Activated B cell treated with CpG ODN at 0.5 μM for 24 hours (primary cell): ENCODE measurements at regions not wholly inside any gene's neighbourhood (a gene's known extent, or its start where the extent isn't known, plus 50 kb on each side); places are given as distances from the start of the nearest gene placed in this dataset.
"Not testable (repeated sequence)": the region's sequence is repeated elsewhere in the genome, so short reads cannot be mapped to it uniquely, and the experiment has no call there.

Source experiments
- ATAC-seq: fragments of 200-7000 bp; cut with Tn5 transposase; one replicate; pipeline ENCODE4 v1.10.0; 2021; ENCODE audit warnings: low read depth, mild to moderate bottlenecking, moderate library complexity
- CTCF ChIA-PET: fragments of 350-600 bp; sonication (Branson Sonifier 250); formaldehyde crosslinking; loops from one replicate; lab custom pipeline; 2021; ENCODE audit warnings: antibody characterized with exemption; lab: Charles Lee
- POLR2A ChIA-PET: fragments of 350-600 bp; sonication (Branson Sonifier 250); formaldehyde crosslinking; loops from one replicate; lab custom pipeline; 2021; ENCODE audit warnings: antibody characterized with exemption; lab: Charles Lee
- DNase-seq: peaks from one replicate; pipeline ENCODE4 v3.0.0; 2022
- H3K27ac Mint-ChIP-seq: one replicate; pipeline ENCODE4 v1.8.0; 2020; ENCODE audit warnings: mixed read lengths
- H3K27me3 Mint-ChIP-seq: one replicate; pipeline ENCODE4 v1.8.0; 2021; ENCODE audit warnings: mixed read lengths
- H3K36me3 Mint-ChIP-seq: one replicate; pipeline ENCODE4 v1.8.0; 2021; ENCODE audit warnings: low read depth, mixed read lengths
- H3K4me1 Mint-ChIP-seq: one replicate; pipeline ENCODE4 v1.8.0; 2021; ENCODE audit warnings: mixed read lengths
- H3K4me3 Mint-ChIP-seq: one replicate; pipeline ENCODE4 v1.8.0; 2020; ENCODE audit warnings: mild to moderate bottlenecking, mixed read lengths
- H3K9me3 Mint-ChIP-seq: one replicate; pipeline ENCODE4 v1.8.0; 2020; ENCODE audit warnings: mixed read lengths
- intact Hi-C: fragments of 100-400 bp; cut with micrococcal nuclease; formaldehyde crosslinking; loops from one replicate; pipeline ENCODE4 v1.15.1; 2024
- TF ChIP-seq, protein P1 (sequence below): fragments of 200-600 bp; IDR thresholded peaks from one replicate; pipeline ENCODE4 v1.8.0; 2022; ENCODE audit warnings: antibody characterized with exemption, mild to moderate bottlenecking

DNA sequence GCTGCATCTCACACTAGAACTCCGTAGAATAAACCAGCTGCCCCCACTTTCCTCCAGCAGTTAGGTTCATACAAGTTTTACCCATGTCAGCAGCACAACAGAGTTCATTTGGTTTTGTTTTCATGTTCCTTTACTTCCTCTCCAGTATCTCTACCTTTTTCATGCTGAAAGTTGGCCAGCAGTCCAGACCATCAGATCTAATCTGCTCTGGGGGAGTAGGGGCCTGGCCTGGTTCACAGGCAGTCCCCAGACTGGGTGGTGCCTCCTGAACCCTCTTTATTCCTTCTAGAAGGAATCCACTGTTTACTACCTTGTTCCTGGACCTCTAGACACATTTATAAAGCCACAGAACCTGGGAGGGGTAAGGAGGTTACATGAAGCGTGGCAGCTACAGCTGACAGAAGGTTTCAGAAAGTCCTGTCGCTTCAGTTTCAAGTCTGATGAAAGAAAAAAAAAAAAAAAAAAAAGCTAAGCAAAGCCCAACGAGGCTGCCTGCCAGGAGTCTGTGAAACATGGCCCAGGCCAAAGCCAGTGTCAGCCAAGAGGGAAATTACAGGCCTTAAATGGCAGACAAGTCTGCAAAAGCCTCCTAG lies 184.6 kb upstream of the JUN start:
- CTCF ChIA-PET, result interaction anchor here (0.5 to 1.6 kb wide), 2 partner anchors 42 to 79 kb away, joined by 3 to 5 read pairs; no protein-coding TSS in a partner anchor
- peak; percentile 46 for DNase-seq
- H3K9me3 Mint-ChIP-seq, result no peaks in the 10 kb centered on the region
- no peaks in the 10 kb centered on the region for H3K27me3 Mint-ChIP-seq
- H3K36me3 Mint-ChIP-seq, result no peaks in the 10 kb centered on the region
- H3K27ac Mint-ChIP-seq, result peak overlapping the region; percentile 99
- peaks cover 72% of the 10 kb centered on the region for H3K4me1 Mint-ChIP-seq
- POLR2A ChIA-PET, result interaction anchor here (0.6 to 4.0 kb wide), 28 partner anchors 26 to 728 kb away, joined by 3 to 29 read pairs (median 6); partner anchors contain the start of genes FGGY and JUN
- intact Hi-C loops, result loop anchor here (1.0 to 5.0 kb wide), 7 partner anchors 40 to 730 kb away; no protein-coding TSS in a partner anchor
- TF ChIP-seq, protein P1, sequence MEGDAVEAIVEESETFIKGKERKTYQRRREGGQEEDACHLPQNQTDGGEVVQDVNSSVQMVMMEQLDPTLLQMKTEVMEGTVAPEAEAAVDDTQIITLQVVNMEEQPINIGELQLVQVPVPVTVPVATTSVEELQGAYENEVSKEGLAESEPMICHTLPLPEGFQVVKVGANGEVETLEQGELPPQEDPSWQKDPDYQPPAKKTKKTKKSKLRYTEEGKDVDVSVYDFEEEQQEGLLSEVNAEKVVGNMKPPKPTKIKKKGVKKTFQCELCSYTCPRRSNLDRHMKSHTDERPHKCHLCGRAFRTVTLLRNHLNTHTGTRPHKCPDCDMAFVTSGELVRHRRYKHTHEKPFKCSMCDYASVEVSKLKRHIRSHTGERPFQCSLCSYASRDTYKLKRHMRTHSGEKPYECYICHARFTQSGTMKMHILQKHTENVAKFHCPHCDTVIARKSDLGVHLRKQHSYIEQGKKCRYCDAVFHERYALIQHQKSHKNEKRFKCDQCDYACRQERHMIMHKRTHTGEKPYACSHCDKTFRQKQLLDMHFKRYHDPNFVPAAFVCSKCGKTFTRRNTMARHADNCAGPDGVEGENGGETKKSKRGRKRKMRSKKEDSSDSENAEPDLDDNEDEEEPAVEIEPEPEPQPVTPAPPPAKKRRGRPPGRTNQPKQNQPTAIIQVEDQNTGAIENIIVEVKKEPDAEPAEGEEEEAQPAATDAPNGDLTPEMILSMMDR, result no peak
- ATAC-seq, result peak; percentile 95
- peak overlapping the region; percentile 77 for H3K4me3 Mint-ChIP-seq

DNA sequence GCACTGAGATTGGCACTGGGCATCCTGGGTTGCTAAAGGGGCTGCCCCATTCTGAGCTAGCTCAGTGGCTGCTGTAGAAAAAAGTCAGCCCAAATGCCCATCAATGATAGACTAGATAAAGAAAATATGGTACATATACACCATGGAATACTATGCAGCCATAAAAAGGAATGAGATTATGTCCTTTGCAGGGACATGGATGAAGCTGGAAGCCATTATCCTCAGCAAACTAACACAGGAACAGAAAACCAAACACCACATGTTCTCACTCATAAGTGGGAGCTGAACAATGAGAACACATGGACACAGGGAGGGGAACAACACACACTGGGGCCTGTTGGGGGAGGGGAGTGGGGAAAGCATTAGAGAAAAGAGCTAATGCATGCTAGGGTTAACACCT lies 185.3 kb upstream of the JUN start:
- CTCF ChIA-PET, result interaction anchor here (0.5 to 1.6 kb wide), 2 partner anchors 42 to 78 kb away, joined by 3 to 5 read pairs; no protein-coding TSS in a partner anchor
- not testable (repeated sequence) for H3K4me3 Mint-ChIP-seq, H3K36me3 Mint-ChIP-seq, H3K27me3 Mint-ChIP-seq, ATAC-seq, H3K9me3 Mint-ChIP-seq, DNase-seq
- Mint-ChIP-seq H3K4me1 (peaks cover 64% of the 10 kb centered on the region), H3K27ac (peak overlapping the region; percentile 99)
- intact Hi-C loops, result loop anchor here (2.0 to 5.0 kb wide), 2 partner anchors 47 to 730 kb away; no protein-coding TSS in a partner anchor
- POLR2A ChIA-PET, result interaction anchor here (0.6 to 4.0 kb wide), 25 partner anchors 27 to 728 kb away, joined by 3 to 29 read pairs (median 6); partner anchors contain the start of genes FGGY and JUN

DNA sequence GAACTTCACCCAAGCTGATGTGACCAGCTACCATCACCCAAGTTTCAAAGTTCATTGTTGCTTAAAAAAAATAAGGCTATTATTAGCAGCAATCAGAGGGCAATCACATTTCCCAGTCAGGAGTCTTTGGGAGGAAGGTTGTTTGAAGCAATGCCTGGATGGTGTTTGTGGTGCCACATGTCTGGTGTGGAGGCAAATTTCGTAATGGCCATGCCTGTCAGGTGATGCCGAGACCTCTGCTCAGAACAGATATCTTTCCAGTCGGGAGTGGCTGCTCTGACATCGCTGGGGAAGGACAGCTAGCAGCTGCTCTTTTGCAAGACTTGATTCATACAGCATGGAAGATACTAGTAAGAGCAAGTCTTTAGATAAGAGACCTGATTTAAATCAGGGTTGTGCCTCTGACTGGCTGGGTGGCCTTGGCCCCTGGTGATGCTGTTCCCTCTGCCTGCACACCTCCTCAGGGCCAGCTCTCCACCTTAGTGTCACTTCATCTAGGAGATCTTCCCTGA lies 187.8 kb upstream of the JUN start:
- Mint-ChIP-seq H3K36me3 (no peaks in the 10 kb centered on the region), H3K9me3 (no peaks in the 10 kb centered on the region), H3K27ac (no peak overlapping the region), H3K4me3 (no peak overlapping the region), H3K4me1 (peaks cover 44% of the 10 kb centered on the region), H3K27me3 (no peaks in the 10 kb centered on the region)
- no peak for ATAC-seq
- POLR2A ChIA-PET, result no interaction called here
- CTCF ChIA-PET, result no interaction called here
- TF ChIP-seq, protein P1, result no peak
- no peak for DNase-seq
- intact Hi-C loops, result no loop called here

DNA sequence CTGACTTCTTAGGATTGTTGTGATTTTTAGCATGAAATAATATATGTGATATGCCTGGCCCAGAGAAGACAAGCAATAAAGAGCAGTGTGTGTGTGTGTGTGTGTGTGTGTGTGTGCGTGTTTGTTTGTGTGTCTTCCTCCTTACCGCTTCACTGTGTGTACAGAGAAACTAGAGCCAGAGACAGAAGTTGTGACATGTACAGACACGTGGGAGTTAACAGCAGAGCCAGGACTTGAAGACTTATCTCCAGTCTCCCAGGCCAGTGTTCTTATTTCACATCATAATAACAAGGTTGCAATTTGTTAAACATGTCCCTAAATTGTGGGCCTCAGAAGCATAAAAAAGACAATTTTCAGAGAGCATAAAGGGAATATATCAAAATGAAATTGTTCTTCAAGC lies 192.0 kb upstream of the JUN start:
- H3K27me3 Mint-ChIP-seq, result no peaks in the 10 kb centered on the region
- TF ChIP-seq, protein P1, result no peak
- no peaks in the 10 kb centered on the region for H3K36me3 Mint-ChIP-seq
- POLR2A ChIA-PET, result no interaction called here
- DNase-seq, result no peak
- no peak for ATAC-seq
- CTCF ChIA-PET, result no interaction called here
- no peaks in the 10 kb centered on the region for H3K9me3 Mint-ChIP-seq
- H3K27ac Mint-ChIP-seq, result no peak overlapping the region
- peaks cover 38% of the 10 kb centered on the region for H3K4me1 Mint-ChIP-seq
- intact Hi-C loops, result no loop called here
- no peak overlapping the region for H3K4me3 Mint-ChIP-seq

DNA sequence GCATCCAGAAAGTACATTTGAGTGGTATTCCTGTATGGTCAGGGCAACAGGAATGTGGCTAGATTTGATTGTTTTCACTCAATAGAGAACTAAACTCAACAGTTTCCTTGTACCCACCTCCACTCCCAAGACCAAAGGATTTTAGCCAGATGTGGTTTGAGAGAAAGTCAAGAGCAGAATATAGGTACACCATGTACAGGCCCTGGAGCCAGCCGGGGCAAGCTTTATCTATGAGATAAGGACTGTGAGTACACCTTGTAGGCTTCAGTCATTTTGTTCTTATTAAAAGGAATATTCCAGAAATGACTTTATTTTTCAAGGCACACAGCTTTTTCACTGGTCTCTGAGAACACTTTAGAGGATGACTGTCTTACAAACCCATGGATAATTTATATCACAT lies 192.4 kb upstream of the JUN start:
- DNase-seq (no peak), ATAC-seq (no peak)
- intact Hi-C loops, result no loop called here
- H3K27ac Mint-ChIP-seq, result no peak overlapping the region
- no peaks in the 10 kb centered on the region for H3K9me3 Mint-ChIP-seq
- no peak overlapping the region for H3K4me3 Mint-ChIP-seq
- no peaks in the 10 kb centered on the region for H3K36me3 Mint-ChIP-seq
- ChIA-PET POLR2A (interaction anchor here (1.1 kb wide), 1 partner anchor 37 kb away, joined by 3 read pairs; no protein-coding TSS in a partner anchor), CTCF (no interaction called here)
- TF ChIP-seq, protein P1, result no peak
- peaks cover 34% of the 10 kb centered on the region for H3K4me1 Mint-ChIP-seq
- no peaks in the 10 kb centered on the region for H3K27me3 Mint-ChIP-seq
